Lower lobe of right lung (tissue), 2 donors: ENCODE measurements at regions not wholly inside any gene's neighbourhood (a gene's known extent, or its start where the extent isn't known, plus 50 kb on each side); places are given as distances from the start of the nearest gene placed in this dataset.

Experiments used
- ATAC-seq, 2 donors: fragments of 200-7000 bp; cut with Tn5 transposase; one replicate each; pipeline ENCODE4 v1.9.1; 2020 to 2022; ENCODE audit warnings: mild to moderate bottlenecking in 2 of 2, moderate library complexity in 2 of 2
- DNase-seq: peaks from one replicate; pipeline ENCODE4 v3.0.0-alpha.2; 2020
- H3K27ac ChIP-seq: fragments of 200-600 bp; one replicate; pipeline ENCODE4 v1.8.0; 2022
- H3K27me3 ChIP-seq: fragments of 200-600 bp; one replicate; pipeline ENCODE4 v1.8.0; 2022; ENCODE audit warnings: low read depth
- H3K36me3 ChIP-seq: fragments of 200-600 bp; one replicate; pipeline ENCODE4 v1.8.0; 2022; ENCODE audit warnings: mild to moderate bottlenecking
- H3K4me1 ChIP-seq: fragments of 200-600 bp; one replicate; pipeline ENCODE4 v1.8.0; 2022
- H3K4me3 ChIP-seq: fragments of 200-600 bp; one replicate; pipeline ENCODE4 v1.8.0; 2022; ENCODE audit warnings: mild to moderate bottlenecking
- H3K9me3 ChIP-seq: fragments of 200-600 bp; one replicate; pipeline ENCODE4 v1.8.0; 2022
- intact Hi-C: fragments of 100-400 bp; cut with DNase I; formaldehyde crosslinking; loops from one replicate; pipeline ENCODE4 v1.11.0; 2022
- TF ChIP-seq, protein P1 (sequence below): fragments of 200-600 bp; IDR thresholded peaks from one replicate; pipeline ENCODE4 v1.8.0; 2022; ENCODE audit warnings: antibody characterized with exemption, mild to moderate bottlenecking
- donor health status: DM: no; HTN: yes; CAD: no; lungs with severe emphysema.

DNA sequence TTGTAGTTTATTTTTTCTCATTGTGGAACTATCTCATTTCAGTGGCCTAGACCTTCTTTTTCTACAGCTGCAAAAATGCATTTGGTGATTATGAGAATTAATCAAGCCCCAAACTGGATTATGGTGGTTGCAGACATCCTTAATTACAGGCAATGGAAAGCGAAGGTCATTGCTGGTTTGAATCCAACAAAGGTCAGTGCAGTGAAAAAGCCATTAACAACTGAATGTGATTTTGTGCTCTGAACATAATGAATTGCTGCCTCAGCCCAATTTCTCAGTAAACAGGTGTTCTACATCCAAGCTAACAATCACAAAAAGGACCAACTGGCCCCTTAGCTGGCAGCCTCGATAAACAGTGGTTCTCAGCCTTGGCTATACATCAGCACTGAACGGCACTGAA is 260.1 kb upstream of the DPPA4 start:
- DNase-seq (no peak), ATAC-seq (no peak)
- H3K27ac ChIP-seq = no peak overlapping the region
- intact Hi-C loops = no loop called here
- H3K9me3 ChIP-seq = no peaks in the 10 kb centered on the region
- TF ChIP-seq, protein P1, sequence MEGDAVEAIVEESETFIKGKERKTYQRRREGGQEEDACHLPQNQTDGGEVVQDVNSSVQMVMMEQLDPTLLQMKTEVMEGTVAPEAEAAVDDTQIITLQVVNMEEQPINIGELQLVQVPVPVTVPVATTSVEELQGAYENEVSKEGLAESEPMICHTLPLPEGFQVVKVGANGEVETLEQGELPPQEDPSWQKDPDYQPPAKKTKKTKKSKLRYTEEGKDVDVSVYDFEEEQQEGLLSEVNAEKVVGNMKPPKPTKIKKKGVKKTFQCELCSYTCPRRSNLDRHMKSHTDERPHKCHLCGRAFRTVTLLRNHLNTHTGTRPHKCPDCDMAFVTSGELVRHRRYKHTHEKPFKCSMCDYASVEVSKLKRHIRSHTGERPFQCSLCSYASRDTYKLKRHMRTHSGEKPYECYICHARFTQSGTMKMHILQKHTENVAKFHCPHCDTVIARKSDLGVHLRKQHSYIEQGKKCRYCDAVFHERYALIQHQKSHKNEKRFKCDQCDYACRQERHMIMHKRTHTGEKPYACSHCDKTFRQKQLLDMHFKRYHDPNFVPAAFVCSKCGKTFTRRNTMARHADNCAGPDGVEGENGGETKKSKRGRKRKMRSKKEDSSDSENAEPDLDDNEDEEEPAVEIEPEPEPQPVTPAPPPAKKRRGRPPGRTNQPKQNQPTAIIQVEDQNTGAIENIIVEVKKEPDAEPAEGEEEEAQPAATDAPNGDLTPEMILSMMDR = no peak
- no peaks in the 10 kb centered on the region for H3K4me1 ChIP-seq
- H3K4me3 ChIP-seq = no peak overlapping the region
- no peaks in the 10 kb centered on the region for H3K36me3 ChIP-seq
- H3K27me3 ChIP-seq = no peaks in the 10 kb centered on the region

DNA sequence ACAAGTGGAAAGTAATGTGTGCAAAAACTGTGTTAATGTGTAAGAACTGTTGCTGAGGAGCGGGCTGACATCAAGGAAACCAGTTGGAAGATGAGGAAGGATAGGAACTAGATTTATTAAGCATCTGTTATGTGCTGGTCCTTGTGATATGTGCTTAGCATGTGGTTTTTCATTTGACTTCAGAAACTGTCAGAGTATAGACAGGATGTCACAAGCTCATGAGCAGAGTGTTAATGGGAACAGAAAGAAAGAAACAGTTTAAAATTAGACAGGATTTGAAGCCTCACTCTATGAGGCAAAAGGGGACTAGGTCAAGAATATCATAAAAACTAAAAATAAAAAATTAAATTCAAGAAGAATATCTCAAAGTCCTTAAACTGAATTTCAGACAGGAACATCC is 270.6 kb upstream of the DPPA4 start:
- H3K27me3 ChIP-seq = no peaks in the 10 kb centered on the region
- TF ChIP-seq, protein P1 = no peak
- H3K4me3 ChIP-seq = no peak overlapping the region
- no peaks in the 10 kb centered on the region for H3K36me3 ChIP-seq
- DNase-seq (no peak), ATAC-seq (no peak)
- intact Hi-C loops = no loop called here
- no peaks in the 10 kb centered on the region for H3K9me3 ChIP-seq
- H3K4me1 ChIP-seq = no peaks in the 10 kb centered on the region
- H3K27ac ChIP-seq = no peak overlapping the region

DNA sequence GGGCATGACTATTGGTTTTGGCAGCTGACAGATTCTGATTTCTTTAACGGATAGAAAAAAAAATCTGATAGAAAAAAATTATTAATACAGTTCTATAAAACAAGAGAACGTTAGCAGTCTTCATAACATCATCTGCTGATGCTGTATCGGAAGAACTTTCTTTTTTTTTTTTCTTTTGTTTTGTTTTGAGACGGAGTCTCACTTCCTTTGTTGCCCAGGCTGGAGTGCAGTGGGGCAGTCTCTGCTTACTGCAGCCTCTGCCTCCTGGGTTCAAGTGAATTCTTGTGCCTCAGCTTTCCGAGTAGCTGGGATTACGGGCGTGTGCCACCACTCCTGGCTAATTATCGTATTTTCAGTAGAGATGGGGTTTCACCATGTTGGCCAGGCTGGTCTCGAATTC is 271.2 kb upstream of the DPPA4 start:
- TF ChIP-seq, protein P1 = no peak

DNA sequence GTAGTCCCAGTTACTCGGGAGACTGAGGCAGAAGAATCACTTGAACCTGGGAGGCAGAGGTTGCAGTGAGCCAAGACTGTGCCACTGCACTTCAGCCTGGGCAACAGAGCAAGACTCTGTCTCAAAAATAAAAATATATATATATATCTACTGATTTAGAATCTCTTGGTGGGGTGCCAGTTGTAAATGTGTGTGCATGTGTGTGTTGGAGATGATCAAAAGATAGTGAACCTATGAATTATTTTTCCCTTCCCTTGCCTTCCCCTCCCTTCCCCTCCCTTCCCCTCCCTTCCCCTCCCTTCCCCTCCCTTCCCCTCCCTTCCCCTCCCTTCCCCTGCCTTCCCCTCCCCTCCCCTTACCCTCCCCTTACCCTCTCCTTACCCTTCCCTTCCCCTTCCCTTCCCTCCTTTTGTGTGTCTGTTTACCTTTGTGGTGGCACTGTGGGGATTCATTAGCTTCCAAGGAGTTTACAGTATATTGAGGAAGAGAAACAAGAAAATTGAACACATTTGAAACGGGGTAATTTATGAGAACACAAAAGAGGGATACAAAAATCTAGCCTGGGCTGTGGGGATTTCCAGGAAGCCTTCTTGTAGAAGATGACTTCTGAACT is 281.5 kb upstream of the DPPA4 start:
- H3K27ac ChIP-seq = no peak overlapping the region
- no peaks in the 10 kb centered on the region for H3K36me3 ChIP-seq
- DNase-seq (no peak), ATAC-seq (no peak)
- no peaks in the 10 kb centered on the region for H3K9me3 ChIP-seq
- TF ChIP-seq, protein P1 = no peak
- intact Hi-C loops = no loop called here
- no peak overlapping the region for H3K4me3 ChIP-seq
- no peaks in the 10 kb centered on the region for H3K4me1 ChIP-seq
- H3K27me3 ChIP-seq = no peaks in the 10 kb centered on the region

More for the DNA sequence above, 271.2 kb upstream of the DPPA4 start:
- no peaks in the 10 kb centered on the region for H3K36me3 ChIP-seq
- no peak overlapping the region for H3K4me3 ChIP-seq
- H3K9me3 ChIP-seq = no peaks in the 10 kb centered on the region
- H3K27me3 ChIP-seq = no peaks in the 10 kb centered on the region
- intact Hi-C loops = no loop called here
- ATAC-seq = no peak
- no peak overlapping the region for H3K27ac ChIP-seq
- H3K4me1 ChIP-seq = no peaks in the 10 kb centered on the region
- no peak for DNase-seq

DNA sequence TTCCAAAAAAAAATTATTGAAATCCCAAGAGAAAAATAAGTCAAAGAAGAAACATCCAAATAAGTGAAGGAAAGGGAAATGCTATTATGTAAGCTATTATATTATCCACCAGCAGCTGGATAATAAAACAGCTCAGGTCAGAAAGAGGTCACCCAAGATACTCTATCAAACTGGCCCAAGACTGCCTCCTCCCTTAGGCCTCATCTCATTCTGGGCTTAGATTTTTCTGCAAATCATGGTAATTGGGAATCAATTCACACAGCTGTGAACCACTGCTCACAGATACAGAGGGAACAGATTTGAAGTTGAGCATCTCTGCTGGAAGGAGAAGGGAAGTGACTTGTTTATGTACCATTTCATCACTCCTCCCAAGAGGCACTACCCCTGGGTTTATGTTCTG is 294.6 kb upstream of the DPPA4 start:
- no peak for ATAC-seq
- no peak for DNase-seq
- TF ChIP-seq, protein P1 = no peak
- H3K27ac ChIP-seq = no peak overlapping the region
- intact Hi-C loops = no loop called here
- no peaks in the 10 kb centered on the region for H3K27me3 ChIP-seq
- no peak overlapping the region for H3K4me3 ChIP-seq
- H3K36me3 ChIP-seq = no peaks in the 10 kb centered on the region
- no peaks in the 10 kb centered on the region for H3K4me1 ChIP-seq
- no peaks in the 10 kb centered on the region for H3K9me3 ChIP-seq
